Activated CD4-positive, alpha-beta T cell treated with anti-CD3 and anti-CD28 coated beads, Interleukin-2, Interleukin-4, amounts not matched to agents 100 ng/mL and 50 ng/mL, durations not matched to agents 16 hours and 8 hours (primary cell): ENCODE measurements at regions not wholly inside any gene's neighbourhood (a gene's known extent, or its start where the extent isn't known, plus 50 kb on each side); places are given as distances from the start of the nearest gene placed in this dataset.

Source experiments
- DNase-seq: peaks from one replicate; pipeline ENCODE4 v3.0.0-alpha.2; 2020; ENCODE audit warnings: low spot score

DNA sequence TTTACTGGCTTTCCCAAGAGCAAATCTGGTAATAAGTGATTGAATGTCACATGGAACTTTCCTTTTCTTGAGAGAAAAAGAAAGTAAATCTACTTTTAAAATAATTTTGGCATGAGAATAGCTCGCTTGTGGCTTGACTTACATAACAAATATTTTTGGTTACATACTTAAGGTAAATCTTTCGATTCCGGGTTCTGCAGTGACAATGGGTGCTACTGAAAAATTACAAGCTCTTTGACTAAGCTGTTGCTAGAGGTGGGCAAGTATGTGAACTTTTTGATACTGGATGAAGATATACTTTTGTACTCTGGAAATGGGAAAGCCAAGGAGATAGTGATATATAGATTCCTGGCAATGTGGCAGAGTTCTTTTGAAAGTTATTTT lies 51.9 kb upstream of the OTOL1 start:
- no peak for DNase-seq

DNA sequence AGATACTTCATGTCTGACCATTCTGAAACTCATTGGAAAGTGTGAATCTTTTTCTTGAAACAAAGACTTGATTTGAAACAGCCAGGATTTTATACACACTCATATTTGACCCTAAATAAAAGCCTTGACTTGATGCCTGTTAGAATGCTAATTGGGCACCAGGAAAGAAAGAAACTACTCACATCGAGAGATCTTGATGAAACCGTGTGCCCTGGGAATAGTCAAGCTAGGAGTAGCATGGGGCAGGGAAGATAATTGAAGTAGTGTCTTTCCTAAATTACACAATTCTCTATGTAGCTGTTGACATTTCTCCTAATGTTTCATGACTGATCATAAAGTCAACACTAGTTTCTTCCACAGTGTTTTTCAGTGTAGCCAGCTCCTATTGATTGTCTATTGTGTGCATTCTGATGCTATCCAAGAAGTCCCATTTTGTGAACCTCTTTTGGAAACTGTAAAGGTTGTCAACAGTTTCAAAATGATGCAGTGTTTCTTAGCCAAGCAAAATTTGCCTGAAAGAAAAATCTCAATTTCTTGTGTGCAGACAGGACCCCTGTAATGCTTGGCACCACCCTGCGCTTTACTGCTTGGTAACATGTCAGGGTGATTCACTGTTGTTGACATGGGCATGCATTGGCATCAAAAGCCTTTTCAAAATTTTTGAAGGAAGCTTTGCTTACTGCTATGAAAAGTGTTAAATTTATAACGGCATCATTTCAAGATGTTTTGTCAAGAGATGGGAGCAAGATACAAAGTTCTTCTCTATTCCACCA lies 52.5 kb upstream of the OTOL1 start:
- DNase-seq, result no peak

DNA sequence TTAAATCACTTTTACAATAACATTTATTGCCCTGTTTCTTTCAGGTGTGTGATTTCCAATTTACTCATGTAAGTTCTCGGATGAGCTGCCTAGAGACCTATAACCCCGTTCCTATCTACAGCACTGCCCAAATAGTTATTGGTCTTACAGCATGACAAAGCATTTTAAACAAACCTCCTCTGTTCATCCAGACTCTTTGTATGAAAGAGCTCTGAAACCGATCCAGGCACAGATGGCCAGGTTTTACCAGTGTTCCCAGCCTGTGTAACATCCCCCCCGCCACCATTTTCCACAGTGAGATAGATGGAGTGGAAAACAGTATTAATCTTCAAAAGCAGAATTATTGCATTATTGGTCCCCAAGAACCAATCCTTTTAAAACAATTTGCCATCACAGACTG lies 59.0 kb upstream of the SPTSSB start:
- DNase-seq, result no peak

DNA sequence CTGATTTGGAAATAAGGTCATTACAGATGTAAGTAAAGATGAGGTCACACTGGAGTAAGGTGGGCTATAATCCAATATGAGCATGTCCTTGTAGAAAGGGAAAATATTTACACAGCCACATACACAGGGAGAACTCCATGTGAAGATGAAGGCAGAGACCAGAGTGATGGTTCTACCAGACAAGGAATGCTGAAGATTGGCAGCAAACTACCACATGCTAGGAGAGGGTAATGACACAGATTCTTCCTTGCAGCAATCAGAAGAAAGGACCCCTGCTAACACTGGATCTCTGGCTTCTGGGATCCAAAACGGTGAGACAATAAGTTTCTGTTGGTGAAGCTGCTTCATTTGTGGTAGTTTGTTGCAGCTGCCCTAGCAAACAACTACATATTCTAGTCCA lies 56.0 kb upstream of the SPTSSB start:
- DNase-seq, result no peak

DNA sequence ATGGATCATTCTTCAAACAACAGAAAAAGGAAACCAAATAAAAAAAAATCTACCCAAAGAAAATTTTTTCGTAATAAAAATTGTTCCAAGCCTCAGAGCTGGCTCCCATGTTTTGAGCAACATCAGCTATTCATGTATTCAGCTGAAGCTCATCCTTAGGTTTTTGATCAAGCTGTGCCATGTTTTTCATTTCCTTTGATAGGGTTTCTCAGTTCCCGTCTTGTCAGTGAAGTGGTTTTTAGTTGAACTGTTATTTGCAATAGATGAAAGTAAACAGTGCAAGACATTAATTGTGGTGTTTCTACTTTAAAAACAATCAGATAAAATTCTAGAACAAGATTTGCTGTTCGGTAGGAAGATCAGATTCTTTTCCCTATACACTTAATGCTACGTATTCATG lies 55.4 kb upstream of the SPTSSB start:
- no peak for DNase-seq

DNA sequence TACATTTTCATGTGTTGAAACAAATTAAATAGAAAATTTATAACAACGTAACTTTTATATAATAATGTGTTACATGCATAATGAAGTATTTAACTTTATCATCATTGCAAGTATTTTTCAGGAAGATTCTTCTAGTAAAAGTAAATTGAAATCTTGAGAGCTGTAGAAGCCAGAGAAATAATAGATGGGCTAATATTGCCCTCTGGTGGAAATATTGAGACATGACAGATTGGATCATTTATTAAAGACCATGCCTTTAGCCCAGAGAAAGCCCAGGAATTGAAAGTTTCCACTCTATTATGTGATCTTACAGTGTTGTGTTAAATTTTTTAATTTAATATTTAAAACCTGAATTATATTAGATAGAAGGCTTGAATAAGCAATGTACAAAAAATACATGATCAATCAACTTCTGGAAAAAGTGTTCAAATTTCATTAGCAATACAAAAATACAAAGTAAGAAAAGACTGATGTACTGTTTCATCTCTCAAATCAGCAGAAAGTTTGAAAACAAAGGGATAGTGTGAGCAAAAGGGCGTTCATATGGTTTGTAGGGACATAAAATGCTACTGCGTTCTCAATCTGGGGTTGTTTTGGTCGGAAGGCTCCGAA lies 52.7 kb upstream of the SPTSSB start:
- DNase-seq, result peak; percentile 42

DNA sequence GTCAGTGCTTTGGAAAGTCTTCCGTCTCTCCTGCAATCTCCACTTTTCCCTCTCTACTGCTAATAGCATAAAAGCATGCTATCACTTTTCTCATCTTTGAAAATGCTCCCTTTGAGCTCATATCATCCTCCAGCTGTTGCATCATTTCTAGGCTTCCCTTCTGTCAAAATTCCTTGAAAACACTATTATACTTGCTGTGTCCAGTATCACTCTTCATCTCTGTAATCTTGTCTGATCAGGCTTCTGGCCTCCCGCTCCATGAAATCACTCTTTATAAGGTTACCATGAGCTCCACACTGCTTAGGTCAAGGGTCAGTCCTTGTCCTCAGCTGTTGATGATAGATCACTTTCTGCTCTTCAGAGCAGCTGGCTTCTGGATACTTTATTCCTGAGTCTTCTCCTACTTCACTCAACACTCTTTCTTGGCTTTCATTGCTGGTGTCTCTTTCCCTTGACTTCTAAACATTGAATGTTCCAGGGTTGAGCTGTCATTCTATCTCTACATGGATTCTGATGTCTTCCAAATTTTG lies 50.9 kb upstream of the SPTSSB start:
- DNase-seq, result no peak
